Renal cortex interstitium (tissue), 11 donors: ENCODE measurements at regions not wholly inside any gene's neighbourhood (a gene's known extent, or its start where the extent isn't known, plus 50 kb on each side); places are given as distances from the start of the nearest gene placed in this dataset.
"Not testable (repeated sequence)": the region's sequence is repeated elsewhere in the genome, so short reads cannot be mapped to it uniquely, and the experiment has no call there.

Experiments
- DNase-seq, 11 donors: peaks; one replicate each; pipeline ENCODE4 v3.0.0-alpha.2; 2013; ENCODE audit warnings: low read depth in 9 of 11, low spot score in 4 of 11; ENCODE audit errors: extremely low read depth in 1 of 11

DNA sequence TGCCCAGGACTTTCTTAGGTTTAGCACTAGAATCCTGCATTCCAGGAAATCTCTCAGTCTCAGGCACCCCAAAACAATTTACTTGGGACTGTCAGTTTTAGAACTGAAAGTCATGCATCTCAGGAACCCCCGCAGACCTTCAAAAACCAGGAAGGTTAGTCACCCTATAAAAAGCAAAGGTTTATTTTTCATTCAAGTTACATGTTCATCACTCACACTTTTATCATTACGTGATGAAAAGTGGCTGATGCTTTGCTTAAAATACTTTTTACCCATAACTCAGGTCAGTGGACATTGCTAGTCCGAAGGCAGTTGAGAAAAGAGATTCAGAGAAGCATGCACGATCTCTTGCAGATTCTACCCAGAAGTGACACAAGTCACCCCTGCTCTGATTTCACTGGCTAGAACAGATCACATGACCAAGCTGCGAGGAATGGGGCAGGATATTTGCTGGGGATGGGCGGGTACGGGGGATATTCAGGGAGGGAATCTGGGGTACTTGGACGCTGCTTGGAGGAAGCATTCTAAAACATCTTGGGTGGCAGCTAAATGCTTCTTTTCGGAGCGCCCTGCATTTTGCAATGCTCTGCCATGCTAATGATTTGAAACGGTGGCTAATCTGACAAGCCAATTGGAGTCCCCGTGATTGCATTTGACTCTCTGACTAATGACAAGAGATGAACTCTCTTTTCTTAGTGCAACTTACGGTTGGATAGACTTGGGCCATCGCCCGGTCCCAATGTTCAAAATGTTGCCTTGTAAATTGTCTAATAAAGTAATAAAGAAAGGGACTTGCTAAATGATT lies 110.2 kb downstream of the MIAT start:
- DNase-seq: no peak

DNA sequence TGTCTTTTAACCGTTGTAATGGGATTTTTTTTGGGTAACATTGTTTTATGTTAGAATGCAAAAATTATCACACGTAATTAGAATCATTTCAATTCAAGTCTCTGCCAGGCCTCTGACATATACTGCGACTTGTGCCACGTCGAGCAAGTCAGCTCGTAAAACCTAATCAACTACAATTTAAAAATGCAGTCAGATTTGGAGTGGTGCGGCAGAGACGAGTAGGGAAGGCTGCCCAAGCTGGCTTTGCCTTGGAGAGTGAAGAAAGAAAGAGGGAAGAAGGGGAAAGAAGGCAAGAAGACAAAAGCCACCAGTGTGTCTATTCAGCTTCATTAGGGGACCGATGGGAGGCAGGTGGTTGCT lies 110.7 kb downstream of the MIAT start:
- no peak for DNase-seq

DNA sequence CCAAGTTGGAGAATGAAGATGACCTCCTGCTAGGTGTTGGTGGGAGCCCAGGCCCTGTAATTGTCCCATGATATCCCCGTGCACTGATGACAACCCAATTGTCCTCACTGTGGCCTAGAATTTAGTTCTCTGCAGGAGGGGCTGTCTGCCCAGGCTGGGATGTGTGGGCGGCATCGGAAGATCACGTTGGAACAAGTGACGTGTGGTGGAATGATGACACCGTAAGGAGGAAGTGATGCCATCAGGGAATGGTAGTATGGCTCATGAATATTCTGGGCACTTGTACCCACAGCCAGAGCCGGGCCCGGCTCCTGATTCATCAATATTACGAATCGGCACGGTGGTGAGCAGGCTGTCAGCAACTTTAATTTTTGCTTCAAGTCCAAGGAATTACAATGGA lies 111.6 kb downstream of the MIAT start:
- DNase-seq: no peak

DNA sequence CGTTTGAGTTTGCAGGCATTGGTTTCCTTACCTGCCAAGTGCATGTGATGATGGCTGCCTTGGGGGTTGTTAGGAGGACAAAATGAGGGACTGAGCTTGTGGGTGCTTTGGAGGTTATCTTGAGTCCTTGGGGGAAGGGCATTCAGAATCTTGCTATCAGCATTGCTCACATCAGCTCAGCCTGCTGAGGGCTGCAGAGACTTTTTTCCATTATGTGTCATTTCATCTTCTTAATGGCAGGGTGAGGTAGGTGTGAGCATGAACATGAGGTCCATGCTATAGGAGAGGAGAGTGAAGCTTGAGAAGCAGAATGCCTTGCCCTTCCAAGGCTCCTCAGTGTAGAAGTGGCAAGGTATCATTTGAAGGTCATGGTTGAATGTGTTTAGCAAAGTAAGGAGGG lies 112.3 kb downstream of the MIAT start:
- no peak for DNase-seq

DNA sequence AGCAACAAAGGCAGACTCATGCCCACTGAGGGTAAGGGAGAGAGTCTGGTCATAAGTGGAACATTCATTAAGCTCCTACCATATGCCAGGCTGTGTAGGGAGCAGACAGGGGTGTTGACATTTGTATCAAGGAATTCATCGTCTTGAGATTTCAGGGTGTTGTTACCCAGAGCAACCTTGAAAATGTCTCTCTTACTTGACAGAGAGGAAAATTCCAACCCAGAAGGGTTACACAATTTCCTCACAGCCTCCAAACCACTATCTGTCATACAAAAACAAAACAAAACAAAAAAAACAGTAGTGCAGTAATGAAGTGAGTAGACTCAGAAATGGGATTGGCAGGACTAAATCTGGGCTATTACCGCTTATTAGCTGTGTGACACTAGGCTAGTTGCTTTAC lies 113.2 kb downstream of the MIAT start:
- DNase-seq: no peak

DNA sequence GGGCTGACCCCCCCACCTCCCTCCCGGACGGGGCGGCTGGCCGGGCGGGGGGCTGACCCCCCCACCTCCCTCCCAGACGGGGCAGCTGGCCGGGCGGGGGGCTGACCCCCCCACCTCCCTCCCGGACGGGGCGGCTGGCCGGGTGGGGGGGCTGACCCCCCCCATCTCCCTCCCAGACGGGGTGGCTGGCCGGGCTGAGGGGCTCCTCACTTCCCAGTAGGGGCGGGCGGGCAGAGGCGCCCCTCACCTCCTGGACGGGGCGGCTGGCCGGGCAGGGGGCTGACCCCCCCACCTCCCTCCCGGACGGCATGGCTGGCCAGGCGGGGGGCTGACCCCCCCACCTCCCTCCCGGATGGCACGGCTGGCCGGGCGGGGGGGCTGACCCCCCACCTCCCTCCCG lies 115.7 kb downstream of the MIAT start:
- not testable (repeated sequence) for DNase-seq

DNA sequence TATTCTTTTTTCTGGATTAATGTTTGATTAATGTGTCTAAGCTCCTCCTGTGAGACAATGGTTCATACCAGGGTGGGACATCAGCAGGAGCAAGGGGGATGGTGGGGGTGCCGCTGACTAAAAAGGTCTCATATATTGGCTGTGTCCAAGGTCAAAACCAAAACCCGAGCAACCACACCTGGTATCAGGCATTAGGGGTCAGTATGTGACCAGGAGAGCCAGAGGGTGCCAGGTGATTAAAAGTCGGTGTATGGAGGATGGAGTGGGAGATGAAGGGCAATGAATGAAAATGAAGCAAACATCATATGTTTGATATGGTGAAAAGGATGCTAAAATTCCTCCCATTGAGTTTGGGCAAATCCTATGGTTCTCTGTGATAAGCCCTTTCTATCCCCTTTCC lies 118.0 kb downstream of the MIAT start:
- DNase-seq: no peak

DNA sequence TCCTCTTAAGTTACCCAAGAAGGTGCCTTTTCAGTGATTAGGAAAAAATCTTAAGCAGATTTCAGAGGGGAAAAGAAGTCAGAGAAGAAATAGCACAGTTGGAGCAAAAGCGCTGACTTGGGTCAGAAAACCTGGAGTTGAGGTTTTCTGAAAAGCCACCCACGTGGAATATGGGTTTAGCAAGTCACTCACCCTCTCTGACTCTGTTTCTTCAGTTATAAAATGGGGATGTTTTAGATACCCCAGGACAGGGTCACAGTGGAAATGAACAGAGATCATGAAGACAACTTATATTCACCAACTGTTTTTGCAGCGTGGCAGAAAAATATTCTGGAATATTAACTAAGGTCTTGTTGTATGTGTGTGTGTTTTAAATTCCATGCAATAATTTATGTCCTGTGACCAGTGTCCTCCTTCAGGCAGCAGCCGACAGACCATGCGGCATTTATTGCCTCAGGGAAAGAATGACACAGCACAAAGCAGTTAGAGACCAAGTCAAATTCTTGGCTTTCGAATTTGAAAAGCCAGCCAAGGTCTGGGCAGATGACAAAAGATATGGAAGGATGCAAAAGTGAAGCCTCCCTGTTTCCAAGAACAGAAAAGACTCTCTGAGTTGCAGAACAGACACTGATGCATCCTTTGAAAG lies 119.9 kb downstream of the MIAT start:
- DNase-seq: peak in 4 of 11 donors; percentile 12 to 48 (median 34)

DNA sequence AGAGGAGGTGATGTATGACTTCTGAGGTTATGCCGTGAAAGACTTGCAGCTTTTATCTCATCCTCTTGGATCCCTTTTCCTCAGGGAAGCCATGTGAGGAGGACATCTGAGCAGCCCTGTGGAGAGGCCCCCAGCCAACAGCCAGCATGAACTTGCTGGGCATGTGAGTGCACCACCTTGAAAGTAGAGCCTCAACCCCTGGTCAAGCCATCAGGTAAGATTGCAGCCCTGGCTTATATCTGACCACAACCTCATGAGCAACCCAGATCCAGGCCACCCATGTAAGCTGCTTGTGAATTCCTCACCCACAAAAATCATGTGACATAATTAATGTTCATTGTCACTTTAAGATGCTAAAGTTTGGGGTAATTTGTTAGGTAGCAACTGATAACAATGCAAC lies 121.0 kb downstream of the MIAT start:
- no peak for DNase-seq

DNA sequence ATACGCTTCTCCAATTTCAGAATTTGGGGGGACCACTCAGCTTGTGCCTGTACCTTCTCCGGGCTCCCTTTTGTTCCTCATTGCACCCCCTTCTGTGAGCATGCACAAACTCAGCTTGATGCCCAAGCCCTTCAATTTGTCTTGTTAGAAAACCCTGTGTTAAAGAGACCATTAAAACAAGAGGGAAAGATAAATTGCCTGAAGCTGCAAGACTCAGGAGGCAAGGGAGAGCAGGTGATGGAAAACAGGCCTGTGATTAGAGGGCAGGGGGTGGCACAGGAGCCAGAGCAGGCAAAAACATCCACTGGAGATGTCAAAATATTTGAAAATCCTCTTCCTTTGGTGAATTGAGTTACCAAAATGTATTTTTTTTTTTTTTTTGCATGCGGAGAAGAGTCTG lies 121.7 kb downstream of the MIAT start:
- DNase-seq: no peak

DNA sequence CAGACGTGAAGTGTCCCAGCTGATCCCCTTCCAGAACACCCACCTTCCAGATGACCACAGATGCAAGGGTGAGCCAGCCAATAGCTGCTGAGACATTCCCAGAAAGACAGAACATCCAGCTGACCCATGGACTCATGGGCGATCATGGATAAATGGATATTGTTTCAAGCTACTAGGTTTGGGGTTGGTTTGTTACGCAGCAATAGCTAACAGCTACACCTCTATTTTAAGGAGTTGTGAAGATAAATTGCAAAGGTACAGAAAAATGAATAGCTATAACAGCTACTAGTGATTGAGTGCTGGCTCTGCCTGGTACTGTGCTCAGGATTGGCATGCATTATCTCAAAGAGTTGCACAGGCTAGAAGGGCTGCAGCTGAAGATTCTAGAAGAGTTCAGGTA lies 122.5 kb downstream of the MIAT start:
- DNase-seq: no peak

DNA sequence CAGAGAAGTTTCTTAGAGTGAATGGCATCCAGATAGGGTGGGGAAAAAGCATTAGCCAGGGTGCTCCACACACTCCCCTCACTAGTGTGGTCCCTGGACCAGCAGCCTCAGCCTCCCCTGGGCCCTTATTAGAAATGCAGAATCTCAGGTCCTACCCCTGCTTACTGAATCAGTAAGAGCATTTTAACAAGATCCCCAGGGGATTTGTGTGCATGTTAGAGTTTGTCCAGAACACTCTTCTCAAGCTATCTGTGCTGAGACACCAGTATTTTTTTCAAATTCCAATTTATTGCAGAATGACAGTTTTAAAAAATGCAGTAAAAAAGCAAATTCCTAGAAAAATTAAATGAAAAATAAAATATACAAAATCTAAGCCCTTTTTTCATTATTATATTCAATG lies 123.1 kb downstream of the MIAT start:
- no peak for DNase-seq

DNA sequence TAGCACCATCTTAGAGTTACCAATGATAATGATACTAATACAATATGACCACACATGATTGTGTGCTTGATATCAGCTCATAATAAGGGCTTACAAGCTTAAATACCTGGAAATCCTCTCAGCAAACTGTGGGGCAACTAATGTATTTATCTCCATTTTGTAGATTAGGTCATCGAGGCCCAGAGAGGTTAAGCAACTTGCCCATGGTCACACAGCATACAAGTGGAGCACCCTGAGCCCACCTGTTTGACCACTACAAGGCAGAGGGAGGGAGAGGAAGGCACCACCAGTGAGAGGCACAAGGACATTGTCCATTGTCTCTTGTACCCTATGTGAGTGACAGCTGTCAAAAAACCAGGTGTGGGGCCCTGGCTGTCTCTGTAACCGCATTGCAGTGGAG lies 123.7 kb downstream of the MIAT start:
- no peak for DNase-seq

DNA sequence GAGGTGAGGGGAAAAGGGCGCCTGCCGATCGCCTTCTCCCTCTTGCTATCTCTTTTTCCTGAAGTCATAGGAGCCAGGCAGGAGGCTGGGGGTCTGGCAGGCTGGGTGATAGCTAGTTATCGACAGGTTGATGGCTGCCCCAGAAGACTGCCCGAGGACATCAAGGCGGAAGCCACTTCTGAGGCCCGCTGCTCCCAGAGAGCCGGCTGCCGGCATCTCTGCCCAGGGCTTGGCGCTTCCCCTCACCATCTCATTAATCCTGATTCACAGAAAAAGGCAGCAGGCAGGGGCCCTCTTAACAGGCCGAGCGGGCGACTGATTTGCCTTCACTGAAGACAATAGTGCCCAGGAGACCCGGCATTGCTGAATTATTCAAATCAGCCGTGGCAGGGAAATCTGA lies 124.2 kb downstream of the MIAT start:
- DNase-seq: no peak

DNA sequence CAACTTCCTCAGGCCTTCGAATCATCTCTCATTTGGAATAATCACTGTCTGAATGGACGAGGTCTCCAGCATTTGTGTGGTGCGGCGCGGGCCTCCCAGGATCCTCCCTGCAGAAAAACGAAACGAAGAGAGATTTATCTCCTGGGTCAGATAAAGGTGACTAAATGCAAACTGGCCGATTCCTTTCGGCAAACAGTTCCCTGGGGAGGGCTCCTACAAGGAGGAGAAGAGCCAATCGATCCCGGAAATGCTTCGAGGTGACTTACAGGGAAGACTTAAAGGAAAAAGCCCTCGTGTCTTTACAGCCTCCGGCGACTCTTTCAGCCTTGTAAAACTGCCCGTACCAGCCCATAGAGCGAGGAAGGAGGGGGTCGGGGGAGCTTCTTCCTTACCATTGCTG lies 126.5 kb downstream of the MIAT start:
- DNase-seq: no peak

DNA sequence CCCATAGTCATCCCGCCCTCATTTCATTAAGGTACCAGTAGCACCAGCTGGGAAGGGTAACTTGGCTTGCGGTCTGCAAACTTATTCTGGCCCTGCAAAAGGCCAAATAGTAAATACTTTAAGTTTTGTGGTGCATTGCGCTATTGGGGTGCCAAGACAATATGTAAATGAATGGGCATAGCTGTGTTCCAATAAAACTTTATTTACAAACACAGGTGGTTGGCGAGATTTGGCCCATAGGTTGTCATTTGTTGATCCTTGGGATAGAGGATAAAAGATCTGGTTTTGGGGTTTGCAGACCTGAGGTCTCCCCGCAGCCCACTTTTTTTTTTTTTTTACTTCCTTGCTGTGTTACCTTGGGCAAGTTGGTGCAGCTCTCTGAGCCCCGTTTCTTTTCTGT lies 127.4 kb downstream of the MIAT start:
- DNase-seq: no peak

DNA sequence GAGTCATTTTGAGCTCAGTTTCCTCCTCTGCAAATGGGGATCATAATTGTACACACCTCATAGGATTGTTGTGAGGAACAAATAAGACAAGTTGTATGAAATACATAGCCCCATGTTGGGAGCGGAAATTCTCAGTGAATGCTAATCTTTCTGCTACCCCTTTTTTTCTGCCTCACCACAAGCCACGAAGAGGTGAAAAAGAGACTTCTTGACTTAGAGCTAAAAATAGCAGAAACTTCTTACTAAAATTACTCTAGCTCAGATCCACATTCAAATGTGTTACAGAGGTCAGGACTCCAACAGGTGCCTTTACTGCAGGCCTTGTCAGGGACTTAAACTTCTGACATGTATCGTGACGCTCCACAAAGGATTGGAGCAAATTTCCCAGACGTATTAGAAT lies 128.5 kb downstream of the MIAT start:
- DNase-seq: no peak

DNA sequence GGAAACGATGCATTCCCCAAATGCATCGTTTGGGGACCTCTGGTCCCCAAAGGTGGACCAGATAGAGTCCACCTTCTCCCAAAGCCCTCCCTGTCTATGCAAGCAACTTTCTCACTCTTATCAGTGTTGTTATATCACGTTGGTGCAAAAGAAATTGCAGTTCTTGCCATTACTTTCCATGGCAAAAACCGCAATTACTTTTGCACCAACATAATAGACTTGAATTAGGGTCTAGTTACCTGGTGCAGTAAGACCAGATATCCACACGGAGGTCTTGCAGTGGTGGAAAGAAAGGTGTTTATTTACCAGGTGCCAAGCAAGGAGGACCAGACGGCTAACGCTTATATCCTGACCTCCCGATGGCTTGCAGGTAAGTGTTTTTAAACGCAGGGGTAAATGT lies 129.0 kb downstream of the MIAT start:
- no peak for DNase-seq

DNA sequence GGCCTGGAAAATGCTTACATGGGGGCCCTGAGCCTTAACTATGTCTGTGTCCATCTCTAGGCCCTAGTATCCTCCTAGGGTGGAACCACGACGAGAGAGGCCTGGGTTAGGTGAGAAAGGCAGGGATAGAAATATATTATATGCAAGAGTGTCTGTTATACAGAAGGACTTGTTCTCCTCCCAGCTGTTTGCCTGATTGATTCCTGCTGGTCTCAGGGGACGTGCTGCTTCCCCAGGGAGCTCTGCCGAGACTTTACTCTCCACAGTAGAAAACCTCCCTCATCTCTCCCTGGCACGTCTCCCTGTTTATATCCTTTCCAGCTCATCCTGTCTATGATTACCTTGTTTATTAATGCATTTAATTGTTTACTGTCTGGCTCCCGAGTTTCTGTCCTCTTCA lies 132.6 kb downstream of the MIAT start:
- DNase-seq: no peak

DNA sequence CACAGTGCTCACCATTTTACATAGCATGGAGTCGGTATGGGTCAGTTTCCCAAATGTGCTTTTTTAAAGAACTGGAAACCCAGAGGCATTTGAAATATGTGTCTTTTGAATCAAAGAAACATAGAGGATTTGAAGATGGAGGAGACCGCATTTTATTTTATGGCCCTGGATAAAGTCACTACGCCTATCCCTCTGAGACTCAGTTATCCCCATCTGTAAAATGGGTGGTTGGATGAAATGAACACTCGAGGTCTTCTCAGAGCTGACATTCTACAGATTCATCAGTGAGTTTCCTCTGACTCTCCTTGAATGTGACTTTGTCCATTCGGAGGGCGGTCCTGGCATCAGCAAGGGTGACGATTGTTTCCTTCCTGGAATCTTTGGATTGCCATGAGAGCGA lies 135.1 kb downstream of the MIAT start:
- no peak for DNase-seq

DNA sequence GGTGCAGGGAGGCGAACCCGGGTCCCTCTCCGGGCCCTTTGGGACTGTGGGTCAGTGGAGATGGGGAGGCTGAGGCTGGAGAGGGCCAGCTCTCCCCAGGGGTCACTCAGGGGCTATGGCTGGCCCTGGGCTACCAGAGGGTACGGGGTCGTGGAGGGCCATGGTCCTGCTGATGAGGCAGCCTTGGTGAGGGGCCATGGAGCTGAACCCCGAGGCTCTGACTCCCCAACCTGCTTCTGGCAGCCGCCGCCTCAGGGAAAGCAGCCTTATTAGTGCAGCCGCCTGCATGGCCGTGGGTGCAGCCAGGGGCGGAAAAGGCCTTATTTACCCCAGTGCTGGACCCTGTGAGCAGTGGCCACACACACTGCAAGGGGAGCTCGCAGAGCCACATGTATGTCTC lies 139.4 kb downstream of the MIAT start:
- DNase-seq: no peak
